Chondrocyte (in vitro differentiated cells): ENCODE measurements at regions not wholly inside any gene's neighbourhood (a gene's known extent, or its start where the extent isn't known, plus 50 kb on each side); places are given as distances from the start of the nearest gene placed in this dataset.
A peak's percentile ranks its signal among the peaks of the same experiment; 100 is the strongest.

Experiments used
- DNase-seq: peaks from one replicate; pipeline ENCODE4 v3.0.0; 2021; ENCODE audit warnings: mixed read lengths, low spot score
- H3K27ac Mint-ChIP-seq: one replicate; pipeline ENCODE4 v1.8.0; 2021; ENCODE audit warnings: mild to moderate bottlenecking, moderate library complexity, mixed read lengths; ENCODE audit not compliant: unreplicated experiment
- H3K27me3 Mint-ChIP-seq: 2 replicates; pipeline ENCODE4 v1.8.0; 2021; ENCODE audit warnings: low read depth, mixed read lengths
- H3K36me3 Mint-ChIP-seq: 2 replicates; pipeline ENCODE4 v1.8.0; 2021; ENCODE audit warnings: low read depth, mixed read lengths
- H3K4me1 Mint-ChIP-seq: 2 replicates; pipeline ENCODE4 v1.8.0; 2021; ENCODE audit warnings: low read depth, mild to moderate bottlenecking, mixed read lengths
- H3K4me3 Mint-ChIP-seq: one replicate; pipeline ENCODE4 v1.8.0; 2021; ENCODE audit warnings: mild to moderate bottlenecking, moderate library complexity, mixed read lengths; ENCODE audit not compliant: unreplicated experiment
- H3K9me3 Mint-ChIP-seq: 2 replicates; pipeline ENCODE4 v1.8.0; 2021; ENCODE audit warnings: low read depth, mixed read lengths
- CTCF ChIP-seq: fragments of 200-600 bp; sonication (generic); IDR thresholded peaks from 2 replicates; pipeline ENCODE4 v1.5.0; 2021; ENCODE audit warnings: antibody characterized with exemption, mild to moderate bottlenecking, moderate library complexity

- no peak overlapping the region for H3K4me3 Mint-ChIP-seq
- no peaks in the 10 kb centered on the region for H3K4me1 Mint-ChIP-seq
- no peak for TF ChIP-seq CTCF
- H3K36me3 Mint-ChIP-seq, result no peaks in the 10 kb centered on the region
- H3K9me3 Mint-ChIP-seq, result no peaks in the 10 kb centered on the region
- H3K27me3 Mint-ChIP-seq, result peaks cover 3% of the 10 kb centered on the region
- H3K27ac Mint-ChIP-seq, result no peak overlapping the region
- DNase-seq, result no peak
Measured at GRCh38 chr3:116601206-116601605, 108.4 kb upstream of the TUSC7 start.

- Mint-ChIP-seq H3K36me3 (peaks cover 1% of the 10 kb centered on the region), H3K4me3 (no peak overlapping the region), H3K9me3 (no peaks in the 10 kb centered on the region), H3K27ac (no peak overlapping the region), H3K27me3 (peaks cover 8% of the 10 kb centered on the region), H3K4me1 (no peaks in the 10 kb centered on the region)
- no peak for TF ChIP-seq CTCF
- no peak for DNase-seq
Measured at GRCh38 chr3:116607205-116607604, 102.4 kb upstream of the TUSC7 start.

- H3K4me1 Mint-ChIP-seq, result no peaks in the 10 kb centered on the region
- peaks cover 1% of the 10 kb centered on the region for H3K36me3 Mint-ChIP-seq
- no peak for DNase-seq
- peaks cover 13% of the 10 kb centered on the region for H3K27me3 Mint-ChIP-seq
- no peak overlapping the region for H3K4me3 Mint-ChIP-seq
- H3K27ac Mint-ChIP-seq, result no peak overlapping the region
- no peaks in the 10 kb centered on the region for H3K9me3 Mint-ChIP-seq
- TF ChIP-seq CTCF, result no peak
Measured at GRCh38 chr3:116610124-116610523, 99.5 kb upstream of the TUSC7 start.

- Mint-ChIP-seq H3K27me3 (peaks cover 12% of the 10 kb centered on the region), H3K9me3 (no peaks in the 10 kb centered on the region), H3K36me3 (no peaks in the 10 kb centered on the region), H3K4me1 (no peaks in the 10 kb centered on the region), H3K27ac (no peak overlapping the region), H3K4me3 (no peak overlapping the region)
- TF ChIP-seq CTCF, result peak; percentile 76
- DNase-seq, result no peak
Measured at GRCh38 chr3:116614795-116615362, 94.7 kb upstream of the TUSC7 start.

GRCh38 chr3:116618138-116618537 is 91.4 kb upstream of the TUSC7 start:
- Mint-ChIP-seq H3K36me3 (no peaks in the 10 kb centered on the region), H3K27ac (no peak overlapping the region), H3K4me3 (no peak overlapping the region), H3K9me3 (peaks cover 3% of the 10 kb centered on the region), H3K27me3 (peaks cover 5% of the 10 kb centered on the region), H3K4me1 (no peaks in the 10 kb centered on the region)
- no peak for DNase-seq
- TF ChIP-seq CTCF, result no peak
